ENCODE measurements at regions not wholly inside any gene's neighbourhood (a gene's known extent, or its start where the extent isn't known, plus 50 kb on each side); places are given as distances from the start of the nearest gene placed in this dataset.

- peak in 1 of 5 donors; percentile 73 for DNase-seq
Measured at GRCh38 chr2:9681427-9681817, 50.6 kb upstream of the YWHAQ start.

GRCh38 chr2:9685637-9686036, 54.8 kb upstream of the YWHAQ start:
- no peak for DNase-seq

- DNase-seq, result no peak
Measured at GRCh38 chr2:9686061-9686460, 55.3 kb upstream of the YWHAQ start.

DNA sequence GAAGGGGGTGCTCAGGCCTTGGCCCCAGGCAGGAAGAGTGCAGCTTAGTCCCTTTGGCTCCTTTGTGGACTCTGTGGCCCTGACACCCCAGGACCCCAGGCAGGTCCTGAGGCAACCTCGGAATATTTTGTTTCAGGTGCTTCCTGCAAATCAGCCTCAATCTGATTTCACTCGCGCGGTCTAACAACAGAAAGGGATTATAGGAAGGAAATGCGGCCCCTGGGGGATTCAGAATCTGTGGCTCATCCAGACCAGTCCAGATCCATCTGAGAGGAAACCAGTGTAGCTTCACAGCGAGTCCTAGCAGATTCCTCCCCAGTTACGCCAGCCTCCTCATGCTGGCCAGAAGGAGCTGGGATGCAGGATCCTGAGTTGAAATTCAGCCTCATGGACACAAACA, 59.5 kb upstream of the YWHAQ start:
- DNase-seq, result no peak

- no peak for DNase-seq
Measured at GRCh38 chr2:9690716-9691498, 60.1 kb upstream of the YWHAQ start.

DNA sequence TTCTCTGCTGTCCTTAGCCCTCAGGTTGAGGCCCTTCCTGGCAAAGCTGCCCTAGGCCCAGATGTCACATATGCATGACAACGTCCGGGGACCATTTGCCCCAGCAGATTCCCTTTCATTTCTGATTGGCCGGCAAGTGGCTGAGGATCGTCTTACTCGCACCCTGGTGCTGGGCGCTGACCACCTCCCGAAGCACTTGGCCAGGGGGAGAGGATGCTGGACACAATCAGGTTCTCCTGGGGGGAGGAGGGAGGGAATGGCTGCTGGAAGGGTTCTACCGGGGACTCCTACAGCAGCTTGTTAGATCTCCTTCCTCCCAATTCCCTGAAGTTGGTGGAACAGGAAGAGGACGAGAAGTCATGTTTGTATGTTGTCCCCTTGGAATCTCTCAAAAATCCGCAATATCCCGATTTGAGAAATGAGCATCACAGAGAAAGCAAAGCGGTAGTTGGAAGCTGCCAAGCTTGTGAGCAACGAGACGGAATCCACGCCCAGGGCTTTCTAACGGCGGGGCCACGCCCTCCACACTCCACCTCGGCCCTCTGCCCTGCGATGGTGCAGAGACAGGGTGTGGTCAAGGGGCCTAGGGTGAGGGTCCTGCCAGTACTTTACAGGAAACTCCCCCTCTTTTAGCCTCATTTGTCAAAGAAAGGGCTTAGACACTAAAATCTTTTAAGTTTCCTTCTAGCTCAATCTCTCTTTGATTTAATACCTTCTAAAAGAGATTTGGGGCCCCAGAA, 61.8 kb upstream of the YWHAQ start:
- DNase-seq, result peak in 1 of 5 donors; percentile 36

DNA sequence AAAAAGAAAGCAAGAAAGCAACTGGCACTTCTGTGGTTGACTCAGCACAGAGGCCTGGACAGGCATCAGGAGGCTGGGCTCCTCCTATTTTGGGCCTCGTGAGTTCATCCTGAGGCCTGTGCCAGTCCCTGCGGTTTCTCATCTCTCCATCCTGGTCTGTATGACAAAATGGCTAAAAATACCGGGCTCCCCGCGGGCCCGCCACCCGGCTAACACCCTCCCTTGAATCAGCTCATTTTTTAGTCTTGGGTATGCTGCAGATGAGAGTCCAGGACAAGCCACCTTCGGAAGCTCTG, 62.3 kb upstream of the YWHAQ start:
- DNase-seq, result peak in 1 of 5 donors; percentile 62

DNA sequence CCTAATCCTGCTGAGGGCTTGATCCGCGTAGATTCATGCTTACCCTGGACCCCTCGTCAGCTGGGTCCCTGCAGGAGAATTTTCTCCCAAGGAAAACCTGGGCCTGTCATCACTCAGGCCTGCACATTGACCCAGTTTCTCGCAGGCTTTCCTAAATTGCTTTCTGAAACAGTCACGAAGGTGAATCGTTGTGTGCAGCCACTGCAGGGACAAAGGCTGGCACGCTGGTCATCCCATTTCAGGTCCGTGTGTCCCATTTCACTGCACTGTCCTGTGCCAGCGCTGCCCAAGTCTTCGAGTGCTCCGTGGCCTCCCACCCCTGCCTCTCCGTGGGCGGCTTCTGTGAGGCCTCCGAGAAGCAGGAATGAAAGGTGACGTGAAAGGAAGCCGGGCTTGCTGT, 62.8 kb upstream of the YWHAQ start:
- no peak for DNase-seq

DNA sequence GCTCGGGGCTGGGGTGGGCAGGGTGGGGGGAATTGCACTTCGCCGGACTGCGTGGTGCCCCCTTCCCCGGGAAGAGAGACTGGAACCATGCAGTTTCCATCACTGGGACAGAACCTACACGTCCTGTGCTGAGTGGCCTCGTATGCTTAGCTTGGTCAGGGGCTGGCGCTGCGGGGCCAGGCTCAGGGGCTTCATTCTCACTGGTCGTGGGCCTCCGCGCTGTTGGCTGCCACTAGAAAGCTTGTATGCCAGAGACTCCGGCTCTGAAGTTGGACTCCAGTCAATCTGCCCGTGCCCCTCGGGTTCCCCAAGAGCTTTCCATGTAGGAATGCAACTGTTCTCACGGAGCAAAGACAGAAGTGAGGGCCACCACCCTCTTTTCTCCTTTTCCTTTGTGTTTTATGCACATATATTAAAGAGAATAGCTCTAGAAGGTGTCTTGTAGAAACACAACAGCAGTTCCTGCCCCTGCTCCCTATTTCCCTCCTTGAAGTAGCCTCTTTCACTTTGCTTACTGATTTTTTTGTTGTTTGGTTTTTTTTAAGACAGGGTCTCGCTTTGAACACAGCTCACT, 64.0 kb upstream of the YWHAQ start:
- no peak for DNase-seq

- no peak for DNase-seq
Measured at GRCh38 chr2:9695941-9696340, 65.1 kb upstream of the YWHAQ start.

DNA sequence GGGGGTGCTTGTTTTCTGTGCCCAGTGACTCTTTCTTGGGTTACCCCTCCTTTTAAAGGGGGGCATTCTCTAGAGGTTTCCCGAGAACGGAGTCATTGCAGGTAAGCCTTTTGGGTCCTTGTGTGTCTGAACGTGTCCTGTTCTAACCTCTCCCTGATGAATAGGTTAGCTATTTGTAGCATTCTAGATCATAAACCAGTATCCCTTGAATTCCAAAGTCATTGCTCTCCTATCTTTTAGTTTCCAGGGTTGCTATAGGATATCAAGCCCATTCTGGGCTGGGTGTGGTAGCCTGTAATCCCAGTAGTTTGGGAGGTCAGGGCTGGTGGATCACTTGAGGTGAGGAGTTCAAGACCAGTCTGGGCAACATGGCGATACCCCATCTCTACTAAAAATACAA, 65.9 kb upstream of the YWHAQ start:
- DNase-seq, result no peak

DNA sequence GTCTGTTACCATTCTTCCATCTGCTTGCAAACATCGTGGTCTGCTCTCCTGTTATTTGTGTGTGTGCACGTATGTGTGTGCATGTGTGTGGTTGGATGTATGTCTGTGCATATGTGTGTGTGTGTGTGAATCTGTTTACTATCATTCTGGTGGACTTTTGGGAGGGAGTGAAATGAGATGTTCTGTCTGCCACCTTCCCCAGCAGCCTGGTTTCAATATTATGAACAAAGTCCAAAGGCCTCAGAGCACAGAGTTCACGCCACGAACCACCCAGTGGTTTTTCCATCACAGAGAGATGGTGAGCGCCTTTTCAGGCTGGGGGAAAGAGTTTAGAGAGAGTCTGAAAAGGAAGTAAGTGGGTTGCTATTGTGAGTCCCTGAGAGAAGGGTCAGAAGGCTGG, 67.1 kb upstream of the YWHAQ start:
- peak in 1 of 5 donors; percentile 26 for DNase-seq

- no peak for DNase-seq
Measured at GRCh38 chr2:9699139-9700108, 68.6 kb upstream of the YWHAQ start.

GRCh38 chr2:9700109-9700495, 69.3 kb upstream of the YWHAQ start:
- no peak for DNase-seq

- no peak for DNase-seq
Measured at GRCh38 chr2:9702604-9703084, 71.8 kb upstream of the YWHAQ start.

- DNase-seq, result peak; percentile 69 to 91 (median 78)
Measured at GRCh38 chr2:9703085-9703678, 72.4 kb upstream of the YWHAQ start.

DNA sequence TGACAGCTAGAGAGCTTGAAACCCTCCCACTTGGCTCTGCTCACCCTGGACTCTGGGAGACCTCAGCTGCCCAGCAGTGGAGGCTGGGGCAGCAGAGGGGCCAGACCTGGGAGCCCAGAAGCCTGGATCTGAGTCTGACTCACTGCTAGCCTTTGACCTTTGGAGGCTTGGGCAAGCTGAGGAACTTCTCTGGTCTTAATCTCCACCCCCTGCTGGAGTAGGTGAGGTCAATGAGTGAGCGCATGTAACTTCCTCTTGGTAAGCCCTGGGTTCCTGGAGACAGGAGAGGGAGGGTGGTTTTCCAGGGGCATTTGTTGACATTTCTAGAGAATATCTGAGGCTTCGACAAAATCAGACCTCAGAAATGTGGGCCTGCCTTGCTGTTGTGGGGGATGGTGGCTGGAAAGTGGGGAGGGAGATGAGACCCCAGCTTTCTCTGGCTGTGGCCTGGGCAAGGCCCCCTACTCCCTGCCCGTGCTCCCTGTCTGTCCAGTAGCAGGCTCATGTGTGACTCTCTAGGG, 73.0 kb upstream of the YWHAQ start:
- peak in 1 of 5 donors; percentile 33 for DNase-seq

GRCh38 chr2:9704600-9704999, 73.8 kb upstream of the YWHAQ start:
- DNase-seq, result no peak

GRCh38 chr2:9705196-9705595, 74.4 kb upstream of the YWHAQ start:
- no peak for DNase-seq

- DNase-seq, result no peak
Measured at GRCh38 chr2:9707008-9707407, 76.2 kb upstream of the YWHAQ start.

DNA sequence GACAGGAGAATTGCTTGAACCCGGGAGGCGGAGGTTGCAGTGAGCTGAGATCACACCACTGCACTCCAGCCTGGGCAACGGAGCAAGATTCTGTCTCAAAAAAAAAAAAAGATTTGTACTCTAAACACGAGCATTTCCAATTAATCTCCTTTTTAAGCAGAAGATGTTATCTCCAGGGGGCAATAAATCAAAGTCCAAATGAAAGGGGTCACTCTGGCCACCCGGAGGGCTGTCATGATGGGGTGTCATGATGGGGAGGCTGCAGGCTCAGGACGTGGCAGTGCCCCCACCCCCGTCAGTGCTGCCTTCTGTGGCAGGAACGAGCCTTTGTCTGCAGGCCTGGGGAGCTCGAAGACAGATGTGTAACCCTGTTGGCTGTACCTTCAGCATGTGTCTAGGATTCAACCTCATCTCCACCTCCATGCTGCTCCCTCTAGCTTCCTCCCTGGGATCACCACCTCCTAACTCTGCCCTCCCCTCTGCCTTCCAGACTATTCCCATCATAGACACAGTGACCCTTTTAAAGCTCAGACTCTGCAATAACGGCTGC, 76.9 kb upstream of the YWHAQ start:
- no peak for DNase-seq
